ENCODE measurements at regions not wholly inside any gene's neighbourhood (a gene's known extent, or its start where the extent isn't known, plus 50 kb on each side); places are given as distances from the start of the nearest gene placed in this dataset.

DNA sequence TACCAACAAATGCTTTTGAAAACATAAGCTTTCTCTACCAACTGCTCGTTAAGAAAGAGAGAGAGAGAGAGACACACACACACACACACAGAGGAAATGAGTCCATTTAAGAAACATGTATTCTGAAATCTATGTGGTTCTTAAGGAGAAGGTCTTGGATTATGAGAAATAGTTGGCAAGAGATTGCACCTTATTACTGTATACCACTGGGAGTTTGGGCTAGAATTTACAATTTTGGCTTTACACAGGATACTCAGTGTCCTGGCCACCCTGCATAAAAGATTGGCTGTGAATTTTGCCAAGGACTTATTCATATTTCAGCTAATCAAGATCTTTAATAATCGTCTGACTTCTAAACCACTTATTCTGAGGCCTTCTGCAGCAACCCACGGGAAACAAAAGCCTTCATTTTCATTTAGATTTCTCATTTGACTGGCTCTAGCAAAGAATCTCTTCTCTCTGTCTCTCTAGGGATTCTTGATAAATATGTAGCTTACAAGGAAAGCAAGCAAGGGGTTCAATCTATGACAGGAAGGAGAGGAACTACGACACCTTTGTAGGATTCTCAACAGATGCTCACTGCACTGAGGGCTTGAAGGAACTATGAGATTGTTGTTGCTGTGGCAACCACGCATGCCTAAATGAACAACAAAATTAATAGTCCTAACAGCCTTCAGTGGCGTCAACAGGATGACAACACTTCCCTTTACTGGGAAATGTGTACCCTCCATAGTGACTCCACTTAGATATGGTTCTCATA lies 75.3 kb upstream of the GNAO1 start:
- DNase-seq (ENCODE audit: low spot score) (no peak), ATAC-seq (ENCODE audit: insufficient number of reproducible peaks, low FRiP score, low read depth) (no peak)
- H3K36me3 ChIP-seq, result no peaks in the 10 kb centered on the region
- no peaks in the 10 kb centered on the region for H3K27me3 ChIP-seq (replicated peaks; ENCODE audit: insufficient read depth)
- no peaks in the 10 kb centered on the region for H3K9me3 ChIP-seq
- TF ChIP-seq, protein P1, sequence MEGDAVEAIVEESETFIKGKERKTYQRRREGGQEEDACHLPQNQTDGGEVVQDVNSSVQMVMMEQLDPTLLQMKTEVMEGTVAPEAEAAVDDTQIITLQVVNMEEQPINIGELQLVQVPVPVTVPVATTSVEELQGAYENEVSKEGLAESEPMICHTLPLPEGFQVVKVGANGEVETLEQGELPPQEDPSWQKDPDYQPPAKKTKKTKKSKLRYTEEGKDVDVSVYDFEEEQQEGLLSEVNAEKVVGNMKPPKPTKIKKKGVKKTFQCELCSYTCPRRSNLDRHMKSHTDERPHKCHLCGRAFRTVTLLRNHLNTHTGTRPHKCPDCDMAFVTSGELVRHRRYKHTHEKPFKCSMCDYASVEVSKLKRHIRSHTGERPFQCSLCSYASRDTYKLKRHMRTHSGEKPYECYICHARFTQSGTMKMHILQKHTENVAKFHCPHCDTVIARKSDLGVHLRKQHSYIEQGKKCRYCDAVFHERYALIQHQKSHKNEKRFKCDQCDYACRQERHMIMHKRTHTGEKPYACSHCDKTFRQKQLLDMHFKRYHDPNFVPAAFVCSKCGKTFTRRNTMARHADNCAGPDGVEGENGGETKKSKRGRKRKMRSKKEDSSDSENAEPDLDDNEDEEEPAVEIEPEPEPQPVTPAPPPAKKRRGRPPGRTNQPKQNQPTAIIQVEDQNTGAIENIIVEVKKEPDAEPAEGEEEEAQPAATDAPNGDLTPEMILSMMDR (IDR thresholded peaks at IDR 0.05), result no peak
- H3K4me1 ChIP-seq (ENCODE audit: control insufficient read depth in 1 of 2, low read depth in 2 of 2), result no peaks in the 10 kb centered on the region
- H3K4me3 ChIP-seq, result no peak overlapping the region
- H3K27ac ChIP-seq, result no peak overlapping the region

DNA sequence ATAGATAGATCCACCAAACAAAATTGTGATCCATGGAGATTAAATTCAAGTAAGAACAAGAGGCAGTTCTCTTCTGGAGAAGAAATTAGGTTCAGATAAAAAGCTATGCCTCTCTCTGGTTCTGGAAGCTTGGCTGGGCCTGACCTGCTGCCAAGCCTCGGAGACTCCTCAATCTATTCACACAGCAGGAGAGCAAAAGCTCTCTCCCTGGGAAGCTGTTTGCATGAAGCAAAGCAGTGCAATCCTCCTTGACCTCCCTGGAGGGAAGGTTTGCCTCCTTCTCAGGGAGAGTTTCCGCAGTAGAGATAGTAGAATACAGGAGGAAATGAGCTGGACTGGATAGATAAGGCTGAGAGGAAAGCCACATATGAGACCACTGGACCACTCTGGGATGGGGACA lies 78.1 kb upstream of the GNAO1 start:
- Histone ChIP-seq H3K27ac (no peak overlapping the region), H3K4me3 (no peak overlapping the region), H3K36me3 (no peaks in the 10 kb centered on the region), H3K9me3 (no peaks in the 10 kb centered on the region), H3K4me1 (ENCODE audit: control insufficient read depth in 1 of 2, low read depth in 2 of 2) (no peaks in the 10 kb centered on the region), H3K27me3 (replicated peaks; ENCODE audit: insufficient read depth) (no peaks in the 10 kb centered on the region)
- ATAC-seq (ENCODE audit: insufficient number of reproducible peaks, low FRiP score, low read depth) (no peak), DNase-seq (ENCODE audit: low spot score) (no peak)
- TF ChIP-seq, protein P1 (IDR thresholded peaks at IDR 0.05), result no peak

DNA sequence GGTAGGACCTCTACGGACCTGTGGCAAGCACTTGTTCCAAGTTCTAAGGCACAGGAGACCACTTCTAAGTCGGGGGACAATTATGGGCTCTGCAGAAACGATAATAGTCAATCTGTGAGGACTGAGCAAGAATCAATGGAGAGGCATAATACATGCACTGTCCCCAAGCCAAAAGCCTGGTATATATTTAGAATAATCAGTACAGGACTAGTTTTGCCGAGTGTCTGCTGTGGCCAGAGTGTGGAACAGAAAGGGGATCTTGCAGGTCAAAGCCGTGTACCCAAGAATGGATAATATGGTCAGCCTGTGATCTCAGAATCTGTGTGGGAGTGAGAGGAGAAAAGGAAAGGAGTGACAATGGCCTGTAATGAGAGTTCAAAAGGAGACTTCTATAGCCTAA lies 80.2 kb upstream of the GNAO1 start:
- no peak for ATAC-seq (ENCODE audit: insufficient number of reproducible peaks, low FRiP score, low read depth)
- H3K4me1 ChIP-seq (ENCODE audit: control insufficient read depth in 1 of 2, low read depth in 2 of 2), result no peaks in the 10 kb centered on the region
- H3K4me3 ChIP-seq, result no peak overlapping the region
- H3K27me3 ChIP-seq (replicated peaks; ENCODE audit: insufficient read depth), result no peaks in the 10 kb centered on the region
- no peak for DNase-seq (ENCODE audit: low spot score)
- no peaks in the 10 kb centered on the region for H3K36me3 ChIP-seq
- H3K9me3 ChIP-seq, result no peaks in the 10 kb centered on the region
- TF ChIP-seq, protein P1 (IDR thresholded peaks at IDR 0.05), result no peak
- H3K27ac ChIP-seq, result no peak overlapping the region

DNA sequence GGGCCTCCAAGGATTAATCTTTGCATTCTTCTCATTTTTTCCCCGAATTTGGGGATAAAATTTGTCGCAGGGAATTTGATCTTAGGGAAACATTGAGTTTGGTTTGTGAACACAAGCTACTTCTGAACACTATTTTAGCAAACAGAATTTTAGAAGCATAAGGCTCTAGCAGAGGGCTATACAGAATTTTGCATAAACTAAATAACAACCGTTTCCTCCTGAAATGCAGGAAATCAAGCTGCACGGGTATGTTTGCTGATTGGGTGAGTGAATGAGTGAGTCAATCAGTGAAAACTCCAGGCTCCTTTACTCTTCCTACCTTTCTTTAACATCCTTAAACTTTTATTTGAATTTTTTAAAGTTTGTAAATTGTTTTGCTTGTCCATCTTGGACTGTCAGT lies 81.3 kb upstream of the GNAO1 start:
- TF ChIP-seq, protein P1 (IDR thresholded peaks at IDR 0.05), result no peak
- no peaks in the 10 kb centered on the region for H3K27me3 ChIP-seq (replicated peaks; ENCODE audit: insufficient read depth)
- no peaks in the 10 kb centered on the region for H3K36me3 ChIP-seq
- H3K9me3 ChIP-seq, result no peaks in the 10 kb centered on the region
- no peak overlapping the region for H3K4me3 ChIP-seq
- H3K4me1 ChIP-seq (ENCODE audit: control insufficient read depth in 1 of 2, low read depth in 2 of 2), result no peaks in the 10 kb centered on the region
- H3K27ac ChIP-seq, result no peak overlapping the region
- ATAC-seq (ENCODE audit: insufficient number of reproducible peaks, low FRiP score, low read depth) (no peak), DNase-seq (ENCODE audit: low spot score) (no peak)

DNA sequence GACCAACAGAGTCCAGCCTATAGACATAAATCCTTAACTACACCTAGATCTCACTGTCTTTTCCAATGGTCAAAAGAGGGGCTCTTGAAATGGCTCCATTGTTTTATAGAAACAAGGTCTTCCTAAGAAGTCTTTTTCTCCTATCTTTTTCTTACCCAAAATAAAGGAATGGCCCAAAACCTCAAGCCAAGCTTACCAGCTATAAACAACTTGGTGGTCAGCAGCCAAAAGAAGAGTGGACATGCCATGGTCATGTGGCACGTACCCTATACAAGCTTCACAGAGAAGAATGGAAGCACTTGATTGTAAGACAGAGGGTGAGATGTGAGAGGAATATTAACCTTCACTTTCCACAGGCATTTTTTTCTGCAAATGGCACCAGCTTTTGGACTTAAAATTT lies 82.1 kb upstream of the GNAO1 start:
- H3K9me3 ChIP-seq, result no peaks in the 10 kb centered on the region
- no peaks in the 10 kb centered on the region for H3K4me1 ChIP-seq (ENCODE audit: control insufficient read depth in 1 of 2, low read depth in 2 of 2)
- no peak overlapping the region for H3K27ac ChIP-seq
- DNase-seq (ENCODE audit: low spot score) (no peak), ATAC-seq (ENCODE audit: insufficient number of reproducible peaks, low FRiP score, low read depth) (no peak)
- H3K27me3 ChIP-seq (replicated peaks; ENCODE audit: insufficient read depth), result no peaks in the 10 kb centered on the region
- H3K4me3 ChIP-seq, result no peak overlapping the region
- TF ChIP-seq, protein P1 (IDR thresholded peaks at IDR 0.05), result no peak
- no peaks in the 10 kb centered on the region for H3K36me3 ChIP-seq
